ENCODE measurements at regions not wholly inside any gene's neighbourhood (a gene's known extent, or its start where the extent isn't known, plus 50 kb on each side); places are given as distances from the start of the nearest gene placed in this dataset.

GRCh38 chr18:78720456-78721237, 259.0 kb upstream of the SALL3 start:
- H3K27me3 ChIP-seq = no peaks in the 10 kb centered on the region
- intact Hi-C loops (cut with DNase I; ENCODE audit: low total_unique reads) = no loop called here
- no peak overlapping the region for H3K27ac ChIP-seq
- H3K36me3 ChIP-seq (ENCODE audit: low read depth, missing control alignments) = no peaks in the 10 kb centered on the region
- no peaks in the 10 kb centered on the region for H3K4me1 ChIP-seq
- no peaks in the 10 kb centered on the region for H3K9me3 ChIP-seq
- no peak for TF ChIP-seq CTCF (IDR thresholded peaks at IDR 0.05)
- no peak for TF ChIP-seq POLR2A (IDR thresholded peaks at IDR 0.05)
- no peak overlapping the region for H3K4me3 ChIP-seq
- WGBS, 2 donors = 68 to 75% methylated on average over 33 of the region's 33 CpGs
- DNase-seq = no peak

- 54 to 61% methylated on average over 21 to 22 of the region's 22 CpGs for WGBS, 2 donors
- Histone ChIP-seq H3K4me3 (no peak overlapping the region), H3K27ac (no peak overlapping the region), H3K9me3 (no peaks in the 10 kb centered on the region), H3K4me1 (no peaks in the 10 kb centered on the region), H3K36me3 (ENCODE audit: low read depth, missing control alignments) (no peaks in the 10 kb centered on the region), H3K27me3 (no peaks in the 10 kb centered on the region)
- no peak for DNase-seq
- intact Hi-C loops (cut with DNase I; ENCODE audit: low total_unique reads) = no loop called here
- TF ChIP-seq POLR2A (IDR thresholded peaks at IDR 0.05) (no peak), CTCF (IDR thresholded peaks at IDR 0.05) (no peak)
These were observed 258.3 kb upstream of the SALL3 start for GRCh38 chr18:78721238-78721875.

GRCh38 chr18:78721981-78722380, 257.6 kb upstream of the SALL3 start:
- Histone ChIP-seq H3K27ac (no peak overlapping the region), H3K9me3 (no peaks in the 10 kb centered on the region), H3K4me1 (no peaks in the 10 kb centered on the region), H3K36me3 (ENCODE audit: low read depth, missing control alignments) (no peaks in the 10 kb centered on the region), H3K27me3 (no peaks in the 10 kb centered on the region), H3K4me3 (no peak overlapping the region)
- intact Hi-C loops (cut with DNase I; ENCODE audit: low total_unique reads) = no loop called here
- 60 to 61% methylated on average over 9 of the region's 9 CpGs for WGBS, 2 donors
- DNase-seq = no peak
- TF ChIP-seq POLR2A (IDR thresholded peaks at IDR 0.05) (no peak), CTCF (IDR thresholded peaks at IDR 0.05) (no peak)

GRCh38 chr18:78722386-78722785, 257.2 kb upstream of the SALL3 start:
- WGBS, 2 donors = 49 to 54% methylated on average over 10 of the region's 10 CpGs
- Histone ChIP-seq H3K27ac (no peak overlapping the region), H3K4me1 (no peaks in the 10 kb centered on the region), H3K4me3 (no peak overlapping the region), H3K9me3 (no peaks in the 10 kb centered on the region), H3K27me3 (no peaks in the 10 kb centered on the region), H3K36me3 (ENCODE audit: low read depth, missing control alignments) (no peaks in the 10 kb centered on the region)
- DNase-seq = no peak
- intact Hi-C loops (cut with DNase I; ENCODE audit: low total_unique reads) = no loop called here
- TF ChIP-seq POLR2A (IDR thresholded peaks at IDR 0.05) (no peak), CTCF (IDR thresholded peaks at IDR 0.05) (no peak)
